HG03460 (cell line): ENCODE measurements at regions not wholly inside any gene's neighbourhood (a gene's known extent, or its start where the extent isn't known, plus 50 kb on each side); places are given as distances from the start of the nearest gene placed in this dataset.

ENCODE experiments used
- ATAC-seq: cut with Tn5 transposase; IDR thresholded peaks from one replicate; pipeline ENCODE4 v1.9.1; 2021; ENCODE audit not compliant: unreplicated experiment

GRCh38 chr5:72623323-72623722 lies 116.1 kb upstream of the ZNF366 start:
- no peak for ATAC-seq

- ATAC-seq, result no peak
These were observed 115.1 kb upstream of the ZNF366 start for GRCh38 chr5:72622170-72622760.

GRCh38 chr5:72621576-72621975 lies 114.4 kb upstream of the ZNF366 start:
- no peak for ATAC-seq

GRCh38 chr5:72619677-72620076 lies 112.5 kb upstream of the ZNF366 start:
- ATAC-seq, result no peak

GRCh38 chr5:72619251-72619650 lies 112.0 kb upstream of the ZNF366 start:
- no peak for ATAC-seq

- no peak for ATAC-seq
These were observed 111.5 kb upstream of the ZNF366 start for GRCh38 chr5:72618708-72619107.

- no peak for ATAC-seq
These were observed 107.9 kb upstream of the ZNF366 start for GRCh38 chr5:72615061-72615460.

- no peak for ATAC-seq
These were observed 106.3 kb upstream of the ZNF366 start for GRCh38 chr5:72613515-72613914.

- ATAC-seq, result no peak
These were observed 105.6 kb upstream of the ZNF366 start for GRCh38 chr5:72612810-72613209.

- ATAC-seq, result peak; percentile 67
These were observed 104.0 kb upstream of the ZNF366 start for GRCh38 chr5:72611118-72611730.

GRCh38 chr5:72608926-72609325 lies 101.7 kb upstream of the ZNF366 start:
- ATAC-seq, result no peak

- no peak for ATAC-seq
These were observed 101.1 kb upstream of the ZNF366 start for GRCh38 chr5:72608297-72608696.

GRCh38 chr5:72607381-72607780 lies 100.2 kb upstream of the ZNF366 start:
- ATAC-seq, result no peak

- no peak for ATAC-seq
These were observed 99.3 kb upstream of the ZNF366 start for GRCh38 chr5:72606525-72606924.

- ATAC-seq, result no peak
These were observed 98.4 kb upstream of the ZNF366 start for GRCh38 chr5:72605632-72606031.

- no peak for ATAC-seq
These were observed 97.6 kb upstream of the ZNF366 start for GRCh38 chr5:72604798-72605154.

GRCh38 chr5:72604111-72604797 lies 97.0 kb upstream of the ZNF366 start:
- no peak for ATAC-seq

GRCh38 chr5:72602696-72603685 lies 95.8 kb upstream of the ZNF366 start:
- ATAC-seq, result no peak

- ATAC-seq, result no peak
These were observed 94.7 kb upstream of the ZNF366 start for GRCh38 chr5:72601861-72602260.

- no peak for ATAC-seq
These were observed 93.3 kb upstream of the ZNF366 start for GRCh38 chr5:72600391-72600981.
